PC-9 (cell line): ENCODE measurements at regions not wholly inside any gene's neighbourhood (a gene's known extent, or its start where the extent isn't known, plus 50 kb on each side); places are given as distances from the start of the nearest gene placed in this dataset.

Experiments used
- BruUV-seq: library from RNA; stranded (reverse); fragments of 400-500 nt; replicated peaks from 2 replicates; lab custom pipeline; 2021; lab: Mats Ljungman, UMichigan
- CTCF ChIA-PET: fragments of 300-600 bp; sonication (Branson Sonifier 250); formaldehyde crosslinking; loops from one replicate; lab custom pipeline; 2022; ENCODE audit warnings: antibody characterized with exemption; lab: Charles Lee
- POLR2A ChIA-PET: fragments of 300-600 bp; sonication (Branson Sonifier 250); formaldehyde crosslinking; loops from one replicate; lab custom pipeline; 2022; ENCODE audit warnings: antibody characterized with exemption; ENCODE audit not compliant: unreplicated experiment; lab: Charles Lee
- DNase-seq, 2 experiments: peaks; one replicate each; pipeline versions ENCODE4 v3.0.0 to v3.0.0-alpha.2; 2015 to 2022; ENCODE audit warnings: mixed read lengths in 1 of 2
- H2AFZ ChIP-seq: fragments of 200-600 bp; sonication (generic); 2 replicates; pipeline ENCODE4 v1.8.1; 2017; ENCODE audit warnings: antibody characterized with exemption
- H3F3A ChIP-seq: fragments of 200-600 bp; sonication (generic); 2 replicates; pipeline ENCODE4 v1.8.1; 2017; ENCODE audit warnings: antibody characterized with exemption, mild to moderate bottlenecking, low read depth; ENCODE audit not compliant: insufficient read depth
- H3K27ac ChIP-seq: fragments of 200-600 bp; sonication (generic); 2 replicates; pipeline ENCODE4 v1.6.1; 2016; ENCODE audit warnings: mixed run types
- H3K27me3 ChIP-seq: fragments of 200-600 bp; sonication (generic); 2 replicates; pipeline ENCODE4 v1.6.1; 2016; ENCODE audit warnings: low read depth, mixed run types; ENCODE audit not compliant: insufficient read depth
- H3K36me3 ChIP-seq: fragments of 200-600 bp; sonication (generic); 2 replicates; pipeline ENCODE4 v1.6.1; 2016; ENCODE audit warnings: low read depth, mixed run types
- H3K4me1 ChIP-seq: fragments of 200-600 bp; sonication (generic); replicated peaks from 2 replicates; pipeline ENCODE4 v1.6.1; 2016; ENCODE audit warnings: mixed run types; ENCODE audit not compliant: insufficient read depth
- H3K4me2 ChIP-seq: fragments of 200-600 bp; sonication (generic); 2 replicates; pipeline ENCODE4 v1.6.1; 2017; ENCODE audit warnings: mixed run types
- H3K4me3 ChIP-seq: fragments of 200-600 bp; sonication (generic); 2 replicates; pipeline ENCODE4 v1.6.1; 2016; ENCODE audit warnings: mixed run types
- H3K79me2 ChIP-seq: fragments of 200-600 bp; sonication (generic); 2 replicates; pipeline ENCODE4 v1.6.1; 2017; ENCODE audit warnings: low read depth, mixed run types
- H3K9me2 ChIP-seq: fragments of 200-600 bp; sonication (generic); 2 replicates; pipeline ENCODE4 v1.8.1; 2017; ENCODE audit warnings: mild to moderate bottlenecking; ENCODE audit not compliant: insufficient read depth
- H3K9me3 ChIP-seq: fragments of 200-600 bp; sonication (generic); 2 replicates; pipeline ENCODE4 v1.8.1; 2016; ENCODE audit warnings: low read depth; ENCODE audit not compliant: insufficient read depth
- H4K20me1 ChIP-seq: fragments of 200-600 bp; sonication (generic); 2 replicates; pipeline ENCODE4 v1.8.1; 2017; ENCODE audit not compliant: insufficient read depth
- CTCF ChIP-seq: fragments of 200-600 bp; sonication (generic); conservative IDR thresholded peaks from 2 replicates; pipeline ENCODE4 v1.6.1; 2017; ENCODE audit warnings: mixed run types, antibody characterized with exemption, mild to moderate bottlenecking, moderate library complexity
- EZH2 ChIP-seq: fragments of 200-600 bp; sonication (generic); IDR thresholded peaks from 2 replicates; pipeline ENCODE4 v1.8.0; 2017; ENCODE audit warnings: antibody characterized with exemption, low read depth
- intact Hi-C: fragments of 100-400 bp; cut with micrococcal nuclease; formaldehyde crosslinking; loops from one replicate; pipeline ENCODE4 v1.10.0; 2022; ENCODE audit not compliant: unreplicated experiment

GRCh38 chr17:14744761-14745473 lies 444.0 kb downstream of the HS3ST3B1 start:
- intact Hi-C loops = no loop called here
- Histone ChIP-seq H3K9me2 (no peaks in the 10 kb centered on the region), H4K20me1 (no peaks in the 10 kb centered on the region), H3K9me3 (no peaks in the 10 kb centered on the region), H3K79me2 (no peaks in the 10 kb centered on the region), H3K27me3 (no peaks in the 10 kb centered on the region), H3K4me3 (no peak overlapping the region), H3K4me1 (no peaks in the 10 kb centered on the region), H3F3A (no peaks in the 10 kb centered on the region), H3K27ac (no peak overlapping the region), H3K36me3 (no peaks in the 10 kb centered on the region), H2AFZ (no peak overlapping the region), H3K4me2 (no peak overlapping the region)
- peak in 1 of 2 experiments; percentile 36 for DNase-seq
- ChIA-PET CTCF (no interaction called here), POLR2A (no interaction called here)
- TF ChIP-seq CTCF (no peak), EZH2 (no peak)
- no TSS peak for BruUV-seq

DNA sequence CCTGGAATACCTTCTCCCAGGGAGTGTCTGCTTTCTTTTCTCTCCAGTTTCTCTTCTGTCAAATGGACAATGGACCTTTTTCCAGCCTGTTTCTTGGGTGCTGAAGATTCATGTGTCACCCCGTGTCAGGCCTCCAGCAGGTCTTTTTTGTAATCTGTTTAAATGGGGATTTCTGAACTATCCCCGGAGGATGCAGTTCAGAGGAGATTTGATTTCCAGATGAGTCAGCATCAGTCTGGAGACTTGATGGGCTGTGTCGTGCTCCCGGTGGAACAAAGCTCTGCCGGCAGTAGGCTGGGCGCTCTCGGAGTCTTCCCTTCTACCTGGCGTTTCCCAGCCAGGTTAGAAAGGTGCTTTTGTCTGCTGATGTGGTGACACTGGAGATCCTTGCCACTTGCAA lies 440.6 kb downstream of the HS3ST3B1 start:
- Histone ChIP-seq H3F3A (no peaks in the 10 kb centered on the region; the same call in 1 of the 2 replicates), H3K4me2 (no peak overlapping the region), H3K27ac (no peak overlapping the region), H3K9me2 (no peaks in the 10 kb centered on the region), H4K20me1 (no peaks in the 10 kb centered on the region), H3K4me1 (peaks cover 6% of the 10 kb centered on the region; the same call in 1 of the 2 replicates), H3K9me3 (no peaks in the 10 kb centered on the region), H3K79me2 (no peaks in the 10 kb centered on the region), H3K4me3 (no peak overlapping the region), H3K36me3 (no peaks in the 10 kb centered on the region), H3K27me3 (no peaks in the 10 kb centered on the region), H2AFZ (no peak overlapping the region)
- BruUV-seq = no TSS peak
- DNase-seq = no peak
- ChIA-PET CTCF (no interaction called here), POLR2A (no interaction called here)
- intact Hi-C loops = no loop called here
- no peak for TF ChIP-seq EZH2
- TF ChIP-seq CTCF = no peak

- H3K27ac ChIP-seq = no peak overlapping the region
- H4K20me1 ChIP-seq = no peaks in the 10 kb centered on the region
- H3K4me3 ChIP-seq = no peak overlapping the region
- H3K27me3 ChIP-seq = no peaks in the 10 kb centered on the region
- no peak for DNase-seq
- H3F3A ChIP-seq = no peaks in the 10 kb centered on the region; the same call in 1 of the 2 replicates
- no peaks in the 10 kb centered on the region for H3K9me3 ChIP-seq
- no peak overlapping the region for H3K4me2 ChIP-seq
- TF ChIP-seq EZH2 (no peak), CTCF (no peak)
- ChIA-PET POLR2A (no interaction called here), CTCF (no interaction called here)
- H3K36me3 ChIP-seq = no peaks in the 10 kb centered on the region
- H3K9me2 ChIP-seq = no peaks in the 10 kb centered on the region
- no peaks in the 10 kb centered on the region for H3K79me2 ChIP-seq
- peaks cover 6% of the 10 kb centered on the region; the same call in 1 of the 2 replicates for H3K4me1 ChIP-seq
- H2AFZ ChIP-seq = no peak overlapping the region
- intact Hi-C loops = no loop called here
- no TSS peak for BruUV-seq
Measured at GRCh38 chr17:14739656-14740431, 439.0 kb downstream of the HS3ST3B1 start.
